Epidermal melanocyte (primary cell): ENCODE measurements at regions not wholly inside any gene's neighbourhood (a gene's known extent, or its start where the extent isn't known, plus 50 kb on each side); places are given as distances from the start of the nearest gene placed in this dataset.
"Not testable (repeated sequence)": the region's sequence is repeated elsewhere in the genome, so short reads cannot be mapped to it uniquely, and the experiment has no call there.

Experiments used
- DNase-seq: peaks from one replicate; pipeline ENCODE4 v3.0.0; 2011; ENCODE audit warnings: low spot score; ENCODE audit not compliant: insufficient read length

- no peak for DNase-seq
These were observed 302.6 kb downstream of the TDRD3 start for GRCh38 chr13:60699636-60700035.

GRCh38 chr13:60696602-60697001 lies 299.6 kb downstream of the TDRD3 start:
- DNase-seq, result peak; percentile 27

- DNase-seq, result no peak
These were observed 294.2 kb downstream of the TDRD3 start for GRCh38 chr13:60691268-60691667.

- DNase-seq, result no peak
These were observed 293.6 kb downstream of the TDRD3 start for GRCh38 chr13:60690604-60691003.

- DNase-seq, result no peak
These were observed 292.6 kb downstream of the TDRD3 start for GRCh38 chr13:60689571-60689970.

GRCh38 chr13:60689076-60689475 lies 292.1 kb downstream of the TDRD3 start:
- DNase-seq, result no peak

- no peak for DNase-seq
These were observed 283.1 kb downstream of the TDRD3 start for GRCh38 chr13:60679928-60680694.

- DNase-seq, result no peak
These were observed 282.1 kb downstream of the TDRD3 start for GRCh38 chr13:60679131-60679530.

- no peak for DNase-seq
These were observed 274.4 kb downstream of the TDRD3 start for GRCh38 chr13:60671386-60671785.

- DNase-seq, result no peak
These were observed 266.8 kb downstream of the TDRD3 start for GRCh38 chr13:60663788-60664187.

GRCh38 chr13:60662595-60662994 lies 265.6 kb downstream of the TDRD3 start:
- no peak for DNase-seq

GRCh38 chr13:60661521-60661920 lies 264.5 kb downstream of the TDRD3 start:
- DNase-seq, result no peak

GRCh38 chr13:60657586-60657985 lies 260.6 kb downstream of the TDRD3 start:
- not testable (repeated sequence) for DNase-seq

- no peak for DNase-seq
These were observed 258.2 kb downstream of the TDRD3 start for GRCh38 chr13:60655256-60655655.

- no peak for DNase-seq
These were observed 257.4 kb downstream of the TDRD3 start for GRCh38 chr13:60654415-60654814.

- DNase-seq, result no peak
These were observed 250.5 kb downstream of the TDRD3 start for GRCh38 chr13:60647547-60647946.

GRCh38 chr13:60646620-60647019 lies 249.6 kb downstream of the TDRD3 start:
- DNase-seq, result no peak

GRCh38 chr13:60645676-60646075 lies 248.7 kb downstream of the TDRD3 start:
- DNase-seq, result no peak

- no peak for DNase-seq
These were observed 245.5 kb downstream of the TDRD3 start for GRCh38 chr13:60642552-60642951.

- no peak for DNase-seq
These were observed 232.1 kb downstream of the TDRD3 start for GRCh38 chr13:60629158-60629557.

GRCh38 chr13:60627071-60627686 lies 230.2 kb downstream of the TDRD3 start:
- peak; percentile 30 for DNase-seq
